Erythroblast (primary cell): ENCODE measurements at regions not wholly inside any gene's neighbourhood (a gene's known extent, or its start where the extent isn't known, plus 50 kb on each side); places are given as distances from the start of the nearest gene placed in this dataset.

Experiments used
- GATA1 ChIP-seq: IDR thresholded peaks from 2 replicates; pipeline ENCODE4 v1.6.1; 2011; ENCODE audit warnings: low read depth, mild to moderate bottlenecking, control low read depth, low read length, moderate library complexity
- POLR2A ChIP-seq: IDR thresholded peaks from 2 replicates; pipeline ENCODE4 v1.6.1; 2011; ENCODE audit warnings: mild to moderate bottlenecking, low read length

DNA sequence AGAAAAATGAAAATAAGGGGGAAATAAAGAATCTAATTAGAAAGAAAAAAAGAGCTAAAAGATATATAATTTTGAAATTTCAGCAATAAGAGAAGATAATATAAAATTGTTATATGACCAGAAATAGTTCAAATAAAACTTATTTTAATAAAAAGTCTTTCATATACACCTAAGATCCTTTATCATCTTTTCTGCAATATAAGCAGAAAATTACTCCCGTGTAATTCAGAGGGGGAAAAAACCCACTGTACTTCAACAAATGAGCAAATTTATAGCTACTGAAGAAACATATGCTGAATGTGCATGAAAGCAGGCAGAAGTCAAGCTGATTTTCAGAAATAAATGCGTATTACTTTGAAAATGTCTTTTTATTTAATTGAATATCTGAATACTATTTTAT, 771.3 kb downstream of the FAT4 start:
- TF ChIP-seq POLR2A (no peak), GATA1 (no peak)
